WTC11 (cell line): ENCODE measurements at regions not wholly inside any gene's neighbourhood (a gene's known extent, or its start where the extent isn't known, plus 50 kb on each side); places are given as distances from the start of the nearest gene placed in this dataset.

Experiments
- ATAC-seq: fragments of 200-7000 bp; cut with Tn5 transposase; 2 replicates; pipeline ENCODE4 v1.10.0; 2021; ENCODE audit warnings: mild to moderate bottlenecking, moderate library complexity
- CTCF ChIA-PET: fragments of 300-600 bp; sonication (Branson Sonifier 250); formaldehyde crosslinking; loops from one replicate; lab custom pipeline; 2021; ENCODE audit warnings: antibody characterized with exemption; lab: Charles Lee
- POLR2A ChIA-PET: fragments of 350-600 bp; sonication (Branson Sonifier 250); formaldehyde crosslinking; loops from one replicate; lab custom pipeline; 2021; ENCODE audit warnings: antibody characterized with exemption; lab: Charles Lee
- DNase-seq: peaks from one replicate; pipeline ENCODE4 v3.0.0; 2021; ENCODE audit warnings: low spot score
- H3K27ac Mint-ChIP-seq: 2 replicates; pipeline ENCODE4 v1.8.0; 2021; ENCODE audit warnings: mixed read lengths
- H3K27me3 Mint-ChIP-seq: 2 replicates; pipeline ENCODE4 v1.8.0; 2021; ENCODE audit warnings: low read depth, mild to moderate bottlenecking, moderate library complexity, mixed read lengths
- H3K36me3 Mint-ChIP-seq: 2 replicates; pipeline ENCODE4 v1.8.0; 2021; ENCODE audit warnings: mixed read lengths
- H3K4me1 Mint-ChIP-seq: 2 replicates; pipeline ENCODE4 v1.8.0; 2022; ENCODE audit warnings: mixed read lengths
- H3K4me3 Mint-ChIP-seq: 2 replicates; pipeline ENCODE4 v1.8.0; 2021; ENCODE audit warnings: mild to moderate bottlenecking, moderate library complexity, mixed read lengths
- H3K9me3 Mint-ChIP-seq: 2 replicates; pipeline ENCODE4 v1.8.0; 2021; ENCODE audit warnings: mixed read lengths
- AFF4 ChIP-seq: sonication (generic); formaldehyde crosslinking; IDR thresholded peaks from 2 replicates; pipeline ENCODE4 v1.8.1; 2023; ENCODE audit warnings: mild to moderate bottlenecking, missing genetic modification reagents, borderline replicate concordance
- ARID4B ChIP-seq: sonication (generic); formaldehyde crosslinking; IDR thresholded peaks from 2 replicates; pipeline ENCODE4 v1.8.0; 2023; ENCODE audit warnings: missing genetic modification reagents, mild to moderate bottlenecking, borderline replicate concordance
- ATF2 ChIP-seq: sonication (generic); formaldehyde crosslinking; IDR thresholded peaks from 2 replicates; pipeline ENCODE4 v1.8.1; 2022; ENCODE audit warnings: low read depth, missing genetic modification reagents, borderline replicate concordance
- CBFB ChIP-seq: sonication (generic); formaldehyde crosslinking; IDR thresholded peaks from 2 replicates; pipeline ENCODE4 v1.8.1; 2022; ENCODE audit warnings: mild to moderate bottlenecking, low read depth, missing genetic modification reagents
- ETV6 ChIP-seq: sonication (generic); formaldehyde crosslinking; IDR thresholded peaks from 2 replicates; pipeline ENCODE4 v1.8.1; 2022; ENCODE audit warnings: mild to moderate bottlenecking, missing genetic modification reagents
- GTF2I ChIP-seq: fragments of 250-450 bp; sonication (Bioruptor Pico); conservative IDR thresholded peaks from 2 replicates; pipeline ENCODE4 v1.4.0; 2021; ENCODE audit warnings: mild to moderate bottlenecking
- IRF1 ChIP-seq: sonication (generic); formaldehyde crosslinking; IDR thresholded peaks from 2 replicates; pipeline ENCODE4 v1.8.0; 2023; ENCODE audit warnings: missing genetic modification reagents
- JUN ChIP-seq: sonication (generic); formaldehyde crosslinking; IDR thresholded peaks from 2 replicates; pipeline ENCODE4 v1.8.0; 2023; ENCODE audit warnings: mild to moderate bottlenecking, missing genetic modification reagents
- KAT7 ChIP-seq: sonication (generic); formaldehyde crosslinking; IDR thresholded peaks from 2 replicates; pipeline ENCODE4 v1.8.1; 2023; ENCODE audit warnings: missing genetic modification reagents, mild to moderate bottlenecking, borderline replicate concordance
- NR2C2 ChIP-seq: sonication (generic); formaldehyde crosslinking; IDR thresholded peaks from 2 replicates; pipeline ENCODE4 v1.8.0; 2022; ENCODE audit warnings: mild to moderate bottlenecking, missing genetic modification reagents
- OVOL2 ChIP-seq: fragments of 250-450 bp; sonication (Bioruptor Pico); IDR thresholded peaks from 2 replicates; pipeline ENCODE4 v1.9.0; 2021; ENCODE audit warnings: mild to moderate bottlenecking, borderline replicate concordance
- PRRX2 ChIP-seq: fragments of 250-450 bp; sonication (Bioruptor Pico); IDR thresholded peaks from 2 replicates; pipeline ENCODE4 v1.8.0; 2021; ENCODE audit warnings: mild to moderate bottlenecking
- SOX15 ChIP-seq: fragments of 250-450 bp; sonication (Bioruptor Pico); IDR thresholded peaks from 2 replicates; pipeline ENCODE4 v1.9.0; 2021; ENCODE audit warnings: mild to moderate bottlenecking
- TEAD1 ChIP-seq: sonication (generic); formaldehyde crosslinking; IDR thresholded peaks from 2 replicates; pipeline ENCODE4 v1.8.0; 2022; ENCODE audit warnings: mild to moderate bottlenecking, missing genetic modification reagents
- TP53 ChIP-seq: sonication (generic); formaldehyde crosslinking; IDR thresholded peaks from 2 replicates; pipeline ENCODE4 v1.8.1; 2023; ENCODE audit warnings: mild to moderate bottlenecking, missing genetic modification reagents
- USF2 ChIP-seq: sonication (generic); formaldehyde crosslinking; IDR thresholded peaks from 2 replicates; pipeline ENCODE4 v1.8.1; 2023; ENCODE audit warnings: mild to moderate bottlenecking, missing genetic modification reagents, moderate library complexity
- ZBTB21 ChIP-seq: sonication (generic); formaldehyde crosslinking; IDR thresholded peaks from 2 replicates; pipeline ENCODE4 v1.8.1; 2023; ENCODE audit warnings: mild to moderate bottlenecking, missing genetic modification reagents, borderline replicate concordance
- ZNF232 ChIP-seq: sonication (generic); formaldehyde crosslinking; IDR thresholded peaks from 2 replicates; pipeline ENCODE4 v1.8.0; 2022; ENCODE audit warnings: mild to moderate bottlenecking, missing genetic modification reagents
- ZNF317 ChIP-seq: sonication (generic); formaldehyde crosslinking; IDR thresholded peaks from 2 replicates; pipeline ENCODE4 v1.8.1; 2023; ENCODE audit warnings: low read depth, mild to moderate bottlenecking, moderate library complexity, missing genetic modification reagents, borderline replicate concordance
- ZNF671 ChIP-seq: fragments of 250-450 bp; sonication (Bioruptor Pico); IDR thresholded peaks from 2 replicates; pipeline ENCODE4 v1.8.0; 2021; ENCODE audit warnings: mild to moderate bottlenecking
- TF ChIP-seq, protein P1 (sequence below): sonication (generic); formaldehyde crosslinking; IDR thresholded peaks from 2 replicates; pipeline ENCODE4 v1.8.0; 2022; ENCODE audit warnings: mild to moderate bottlenecking, missing genetic modification reagents
- TF ChIP-seq, protein P2 (sequence below): sonication (generic); formaldehyde crosslinking; IDR thresholded peaks from 2 replicates; pipeline ENCODE4 v1.8.0; 2022; ENCODE audit warnings: mild to moderate bottlenecking, missing genetic modification reagents
- TF ChIP-seq, protein P3 (sequence below): sonication (generic); formaldehyde crosslinking; IDR thresholded peaks from 2 replicates; pipeline ENCODE4 v1.8.0; 2022; ENCODE audit warnings: mild to moderate bottlenecking, missing genetic modification reagents

DNA sequence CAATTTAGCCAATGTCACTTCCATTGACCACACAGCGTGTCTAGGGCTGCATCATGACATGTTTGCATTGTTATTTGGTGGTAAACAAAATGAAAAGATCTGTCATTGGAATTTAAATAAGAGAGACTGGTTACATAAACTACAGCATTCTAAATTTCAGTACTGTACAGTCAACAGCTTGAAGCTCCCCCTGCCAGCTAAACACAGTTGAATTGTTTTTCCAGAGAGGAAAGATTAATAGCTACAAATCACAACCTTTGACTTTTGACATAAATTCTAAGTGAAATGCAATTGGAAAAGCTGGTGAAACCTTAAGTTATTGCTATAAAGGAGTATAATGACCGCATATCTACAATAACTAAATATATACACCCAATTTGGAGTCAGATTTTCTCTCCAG lies 1600.0 kb upstream of the ACVR2A start:
- no peaks in the 10 kb centered on the region for H3K9me3 Mint-ChIP-seq
- ATAC-seq: no peak
- no peaks in the 10 kb centered on the region for H3K27me3 Mint-ChIP-seq
- no peak overlapping the region for H3K27ac Mint-ChIP-seq
- peaks cover 26% of the 10 kb centered on the region for H3K4me1 Mint-ChIP-seq
- ChIA-PET POLR2A (no interaction called here), CTCF (no interaction called here)
- DNase-seq: no peak
- no peaks in the 10 kb centered on the region for H3K36me3 Mint-ChIP-seq
- no peak overlapping the region for H3K4me3 Mint-ChIP-seq
- TF ChIP-seq ZNF232 (CRISPR knock-in tag) (no peak), ARID4B (no peak), JUN (no peak), TP53 (no peak), TEAD1 (CRISPR knock-in tag) (no peak), IRF1 (CRISPR knock-in tag) (no peak), USF2 (CRISPR knock-in tag) (no peak), ATF2 (CRISPR knock-in tag) (no peak), ZBTB21 (no peak), ZNF317 (CRISPR knock-in tag) (no peak), KAT7 (no peak), CBFB (no peak), ZNF671 (CRISPR knock-in tag) (no peak), PRRX2 (CRISPR knock-in tag) (no peak), GTF2I (CRISPR knock-in tag) (no peak)
- TF ChIP-seq, protein P1, sequence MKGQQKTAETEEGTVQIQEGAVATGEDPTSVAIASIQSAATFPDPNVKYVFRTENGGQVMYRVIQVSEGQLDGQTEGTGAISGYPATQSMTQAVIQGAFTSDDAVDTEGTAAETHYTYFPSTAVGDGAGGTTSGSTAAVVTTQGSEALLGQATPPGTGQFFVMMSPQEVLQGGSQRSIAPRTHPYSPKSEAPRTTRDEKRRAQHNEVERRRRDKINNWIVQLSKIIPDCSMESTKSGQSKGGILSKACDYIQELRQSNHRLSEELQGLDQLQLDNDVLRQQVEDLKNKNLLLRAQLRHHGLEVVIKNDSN (CRISPR knock-in tag): no peak
- TF ChIP-seq, protein P2, sequence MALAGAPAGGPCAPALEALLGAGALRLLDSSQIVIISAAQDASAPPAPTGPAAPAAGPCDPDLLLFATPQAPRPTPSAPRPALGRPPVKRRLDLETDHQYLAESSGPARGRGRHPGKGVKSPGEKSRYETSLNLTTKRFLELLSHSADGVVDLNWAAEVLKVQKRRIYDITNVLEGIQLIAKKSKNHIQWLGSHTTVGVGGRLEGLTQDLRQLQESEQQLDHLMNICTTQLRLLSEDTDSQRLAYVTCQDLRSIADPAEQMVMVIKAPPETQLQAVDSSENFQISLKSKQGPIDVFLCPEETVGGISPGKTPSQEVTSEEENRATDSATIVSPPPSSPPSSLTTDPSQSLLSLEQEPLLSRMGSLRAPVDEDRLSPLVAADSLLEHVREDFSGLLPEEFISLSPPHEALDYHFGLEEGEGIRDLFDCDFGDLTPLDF: no peak
- TF ChIP-seq, protein P3, sequence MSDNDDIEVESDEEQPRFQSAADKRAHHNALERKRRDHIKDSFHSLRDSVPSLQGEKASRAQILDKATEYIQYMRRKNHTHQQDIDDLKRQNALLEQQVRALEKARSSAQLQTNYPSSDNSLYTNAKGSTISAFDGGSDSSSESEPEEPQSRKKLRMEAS (CRISPR knock-in tag): no peak

DNA sequence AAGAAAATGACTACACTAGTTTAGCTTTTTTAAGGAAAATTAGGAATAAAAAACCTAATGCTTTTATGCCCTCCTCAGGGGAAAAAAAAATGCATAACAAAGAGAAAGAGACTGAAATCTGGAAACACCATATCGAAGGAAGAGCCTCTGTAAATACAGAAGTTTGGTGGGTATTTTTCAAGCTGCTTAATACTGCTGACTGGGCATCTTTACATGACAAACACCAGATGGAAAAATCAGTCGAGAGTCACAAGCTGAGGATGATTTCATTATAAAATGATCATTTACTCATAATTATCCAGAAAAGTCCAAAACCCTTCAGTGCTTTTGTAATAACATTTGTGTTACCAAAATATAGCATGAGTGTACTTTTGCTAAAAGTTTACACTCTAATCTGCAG lies 1600.7 kb upstream of the ACVR2A start:
- no peak overlapping the region for H3K27ac Mint-ChIP-seq
- H3K27me3 Mint-ChIP-seq: no peaks in the 10 kb centered on the region
- ATAC-seq (no peak), DNase-seq (no peak)
- ChIA-PET POLR2A (no interaction called here), CTCF (no interaction called here)
- H3K4me1 Mint-ChIP-seq: peaks cover 26% of the 10 kb centered on the region
- no peaks in the 10 kb centered on the region for H3K9me3 Mint-ChIP-seq
- no peak overlapping the region for H3K4me3 Mint-ChIP-seq
- no peaks in the 10 kb centered on the region for H3K36me3 Mint-ChIP-seq
- TF ChIP-seq IRF1 (CRISPR knock-in tag) (no peak), OVOL2 (CRISPR knock-in tag) (no peak), ETV6 (CRISPR knock-in tag) (no peak), NR2C2 (no peak), ZNF671 (CRISPR knock-in tag) (no peak), AFF4 (no peak), SOX15 (CRISPR knock-in tag) (no peak)
